CD4-positive, alpha-beta T cell treated with Interleukin-10 for 1 hour (primary cell): ENCODE measurements at regions not wholly inside any gene's neighbourhood (a gene's known extent, or its start where the extent isn't known, plus 50 kb on each side); places are given as distances from the start of the nearest gene placed in this dataset.

Experiments
- DNase-seq: peaks from one replicate; pipeline ENCODE4 v3.0.0-alpha.2; 2020

DNA sequence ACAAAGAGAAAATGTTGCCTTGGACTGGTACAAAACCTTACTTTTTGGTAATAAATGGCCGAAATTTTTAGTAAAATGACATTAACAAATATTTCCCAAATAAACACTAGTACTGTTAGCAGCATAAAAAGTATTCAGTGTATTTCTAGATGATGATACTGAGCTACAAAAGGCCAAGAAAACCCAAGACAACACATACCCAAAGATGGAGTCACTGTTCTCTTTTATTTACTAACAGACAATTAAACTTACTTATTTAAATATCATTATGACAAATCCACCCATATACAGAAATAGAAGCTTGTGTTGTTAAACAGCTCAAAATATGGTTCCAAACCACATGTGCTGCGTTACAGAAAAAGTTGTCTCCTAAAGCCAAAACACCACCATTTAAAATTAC, 239.9 kb downstream of the ZEB2 start:
- no peak for DNase-seq

DNA sequence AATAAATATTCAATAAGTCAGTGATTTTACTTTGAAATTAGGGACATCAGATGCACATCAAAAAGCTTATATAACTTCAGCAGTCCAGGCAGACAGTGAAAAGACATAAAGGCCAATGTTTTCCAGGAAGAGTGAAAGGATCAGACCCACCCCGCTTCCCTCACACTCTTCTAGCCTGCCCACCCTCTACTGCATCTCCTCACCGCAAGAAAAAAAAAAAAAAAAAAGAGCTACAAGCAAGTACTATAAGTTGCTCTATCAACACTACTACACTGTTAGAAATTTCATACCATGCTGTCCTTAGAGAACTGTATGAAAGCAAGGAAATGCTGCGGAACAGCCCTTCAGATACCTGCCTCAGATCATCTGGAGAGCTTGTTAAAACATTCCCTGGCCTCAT, 240.8 kb downstream of the ZEB2 start:
- DNase-seq: no peak

DNA sequence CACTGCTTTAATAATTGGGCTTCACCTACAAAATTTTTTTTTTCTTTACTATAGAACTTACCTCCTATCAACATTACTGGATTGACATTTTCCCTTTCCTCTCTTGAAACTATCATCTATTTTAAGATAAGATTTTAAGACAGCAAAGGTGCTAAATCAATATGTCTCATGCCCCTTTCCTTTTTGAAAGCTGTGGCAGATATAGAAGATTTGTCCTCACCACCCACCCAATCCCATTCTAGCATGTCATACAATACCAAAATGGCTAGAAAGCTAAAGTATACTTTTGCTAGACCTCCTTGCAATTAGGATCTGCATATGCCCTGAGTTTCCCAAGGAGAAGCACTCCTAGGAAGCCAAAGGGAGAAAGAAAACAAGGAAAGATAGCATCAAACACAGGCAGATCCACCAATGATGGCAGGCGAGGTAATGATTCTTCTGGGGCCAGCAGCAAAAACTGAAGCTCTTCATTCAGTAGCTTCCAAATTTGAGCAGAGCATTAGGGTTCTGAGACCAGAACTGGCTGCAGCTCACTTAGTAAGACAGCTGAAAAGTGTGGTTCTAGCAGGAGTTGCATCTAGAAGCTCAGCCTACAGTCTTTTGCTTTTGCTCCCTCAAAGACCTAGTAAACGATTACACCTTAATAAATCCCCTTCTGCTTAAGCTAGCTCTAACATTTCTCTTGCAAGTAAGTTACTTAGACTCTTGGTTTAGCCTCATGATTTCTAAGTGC, 242.1 kb downstream of the ZEB2 start:
- DNase-seq: no peak

DNA sequence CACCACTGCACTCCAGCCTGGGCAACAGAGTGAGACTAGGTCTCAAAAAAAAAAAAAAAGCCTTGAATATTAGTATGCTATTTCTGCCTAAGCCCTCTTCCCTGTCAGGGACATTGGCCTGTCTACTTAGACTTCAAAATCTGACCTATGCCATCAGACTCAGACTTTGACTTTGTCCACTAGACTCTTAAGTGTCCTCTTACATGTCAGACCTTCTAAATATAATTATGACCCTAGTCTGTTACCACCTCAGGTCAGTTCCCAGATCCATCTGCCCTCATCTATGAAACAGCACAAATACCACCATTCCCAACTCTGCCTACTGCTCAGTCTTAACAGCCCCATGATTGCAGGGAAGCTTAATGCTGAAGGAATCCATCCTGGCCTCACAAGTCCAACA, 244.6 kb downstream of the ZEB2 start:
- DNase-seq: no peak

DNA sequence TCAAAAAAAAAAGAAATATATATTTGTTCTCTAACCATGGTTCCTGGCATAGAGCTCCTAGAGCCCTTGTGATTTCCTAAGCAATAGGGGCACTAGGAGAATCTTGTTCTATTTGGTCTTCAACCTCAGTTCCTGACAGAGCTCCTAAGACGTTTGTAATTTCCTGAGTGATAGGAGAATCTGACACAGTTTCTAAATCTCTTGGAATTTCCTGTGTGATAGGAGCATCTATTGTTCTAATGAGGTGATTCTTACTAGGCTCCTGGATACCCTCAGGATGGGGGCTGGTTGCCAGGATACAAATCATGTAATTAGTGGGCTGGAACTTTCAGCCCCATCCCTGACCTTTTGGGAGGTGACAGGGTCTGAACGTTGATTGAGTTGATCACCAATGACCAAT, 245.8 kb downstream of the ZEB2 start:
- DNase-seq: no peak

DNA sequence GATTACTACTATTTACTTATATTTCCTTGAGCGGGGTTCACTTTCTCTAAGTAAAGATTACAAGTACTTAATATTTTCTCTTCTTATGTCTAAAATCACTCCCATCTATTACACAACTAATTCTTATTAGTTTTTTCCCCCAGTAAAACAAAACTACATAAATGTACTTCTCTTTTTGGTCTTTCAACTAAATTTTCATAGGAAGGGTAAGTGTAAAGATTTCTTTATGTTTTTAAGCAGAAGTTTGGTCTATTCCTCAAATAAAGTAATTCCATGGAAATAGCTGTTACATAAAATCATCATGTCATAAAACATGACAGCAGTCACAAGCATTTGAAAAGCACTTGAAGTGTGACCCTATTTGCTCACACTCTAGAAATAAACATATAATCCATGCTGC, 249.0 kb downstream of the ZEB2 start:
- no peak for DNase-seq

DNA sequence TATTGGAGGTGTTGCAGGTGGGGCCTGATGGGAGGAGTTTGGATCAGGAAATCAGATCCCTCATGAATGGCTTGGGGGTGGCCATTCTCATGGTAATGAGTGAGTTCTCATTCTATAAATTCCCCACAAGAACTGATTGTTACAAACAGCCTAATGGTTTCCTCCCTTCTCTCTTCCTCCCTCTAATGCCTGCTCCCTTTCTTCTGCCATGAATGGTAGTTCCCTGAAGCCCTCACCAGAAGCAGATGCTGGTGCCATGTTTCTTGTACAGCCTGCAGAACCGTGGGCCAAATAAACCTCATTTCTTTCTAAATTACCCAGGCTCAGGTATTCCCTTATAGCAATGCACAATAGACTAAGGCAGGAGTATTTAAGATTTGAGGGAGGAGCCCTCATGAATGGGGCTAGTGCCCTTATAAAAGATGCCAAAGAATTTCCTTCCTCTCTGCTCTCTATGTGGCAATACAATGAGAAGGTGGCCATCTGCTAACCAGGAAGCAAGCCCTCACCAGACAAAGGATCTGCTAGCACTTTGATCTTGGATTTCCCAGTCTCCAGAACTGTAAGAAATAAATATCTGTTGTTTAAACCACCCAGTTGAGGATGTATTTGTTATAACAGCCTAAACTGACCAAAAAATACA, 251.8 kb downstream of the ZEB2 start:
- no peak for DNase-seq

DNA sequence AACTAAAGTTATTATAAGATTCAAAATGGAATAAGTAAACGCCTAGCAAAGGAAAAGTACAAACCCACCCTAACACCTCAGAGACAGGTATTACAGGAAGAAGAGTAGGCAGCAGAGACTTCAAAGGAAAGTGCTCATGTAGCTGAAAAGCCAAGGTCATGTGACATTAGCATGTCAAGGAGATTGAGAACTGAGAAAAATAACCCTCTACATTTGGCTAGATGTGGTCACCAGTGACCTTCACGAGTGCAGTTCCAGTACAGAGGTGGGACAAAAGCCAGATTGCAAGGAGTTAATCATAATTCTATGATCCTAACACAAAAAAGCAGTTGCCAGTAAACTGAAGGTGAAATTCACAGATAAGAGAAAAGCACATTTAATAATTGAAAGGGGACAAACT, 252.7 kb downstream of the ZEB2 start:
- peak; percentile 43 for DNase-seq

DNA sequence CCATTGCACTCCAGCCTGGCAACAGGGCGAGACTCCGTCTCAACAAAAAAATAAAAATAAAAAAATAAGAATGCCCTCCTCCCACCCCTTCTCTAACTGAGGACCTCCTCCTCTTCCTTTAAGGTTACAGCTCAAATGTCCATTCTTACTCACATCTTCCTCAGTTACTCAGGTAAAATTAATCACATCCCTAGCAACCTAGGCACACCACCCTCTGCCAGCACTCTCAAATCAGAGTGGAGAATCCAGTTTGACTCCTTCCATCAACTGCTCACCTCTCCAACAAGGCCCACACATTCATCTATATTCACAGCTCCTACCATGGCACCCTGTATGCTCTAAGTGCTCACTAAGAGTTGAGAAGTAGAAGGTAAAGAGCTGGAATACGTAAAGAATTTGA, 254.3 kb downstream of the ZEB2 start:
- no peak for DNase-seq

DNA sequence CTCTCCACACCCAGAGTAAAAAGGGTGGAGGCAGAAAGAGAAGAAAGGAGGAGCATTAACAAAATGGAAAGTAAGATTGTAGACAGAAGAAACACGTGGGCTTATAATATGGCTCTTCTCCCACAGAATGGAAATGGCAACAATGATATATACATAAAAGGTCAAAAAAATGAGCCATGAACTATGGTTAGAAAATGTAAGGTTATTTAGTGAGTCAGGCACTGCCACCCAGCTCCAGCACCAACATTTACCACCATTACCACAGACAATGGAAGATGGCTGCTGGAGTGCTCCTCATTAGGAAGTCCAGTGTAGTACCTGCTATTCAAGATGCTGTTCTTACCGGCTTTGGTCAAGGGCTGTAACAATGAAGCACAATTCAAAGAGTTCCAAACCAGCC, 258.0 kb downstream of the ZEB2 start:
- DNase-seq: no peak

DNA sequence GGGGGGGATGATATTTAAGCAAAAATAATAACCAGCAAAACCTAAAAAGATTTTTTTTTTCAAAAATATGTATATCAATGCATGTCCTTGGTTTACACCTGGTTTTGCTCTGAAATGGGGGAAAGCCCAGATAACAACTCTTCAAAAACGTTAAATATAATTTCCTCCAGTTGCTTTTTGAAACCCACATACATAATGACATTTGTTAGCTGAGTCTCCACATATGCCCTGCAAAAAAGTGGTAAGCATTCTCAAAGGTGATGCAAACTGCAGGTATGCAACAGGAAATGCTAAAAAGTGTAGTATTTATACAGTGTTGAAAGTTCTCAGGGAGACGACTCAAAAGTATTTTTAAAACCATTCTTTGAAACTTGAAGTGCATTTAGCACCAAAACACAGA, 258.6 kb downstream of the ZEB2 start:
- DNase-seq: peak; percentile 12

DNA sequence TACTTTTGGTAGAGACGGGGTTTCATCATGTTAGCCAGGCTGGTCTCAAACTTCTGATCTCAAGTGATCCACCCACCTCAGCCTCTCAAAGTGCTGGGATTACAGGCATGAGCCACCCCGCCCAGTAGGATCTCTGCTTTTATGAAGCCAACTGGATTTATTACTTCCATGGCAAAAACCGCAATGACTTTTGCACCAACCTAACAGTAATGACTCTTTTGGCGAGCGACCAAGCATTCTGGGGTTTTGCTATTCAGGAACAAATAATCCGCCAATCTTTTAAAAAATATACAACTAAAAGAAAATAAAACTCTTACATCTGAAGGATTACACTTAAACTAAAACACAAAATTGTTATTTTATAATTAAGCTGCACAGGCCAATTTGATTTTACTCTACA, 260.6 kb downstream of the ZEB2 start:
- DNase-seq: no peak

DNA sequence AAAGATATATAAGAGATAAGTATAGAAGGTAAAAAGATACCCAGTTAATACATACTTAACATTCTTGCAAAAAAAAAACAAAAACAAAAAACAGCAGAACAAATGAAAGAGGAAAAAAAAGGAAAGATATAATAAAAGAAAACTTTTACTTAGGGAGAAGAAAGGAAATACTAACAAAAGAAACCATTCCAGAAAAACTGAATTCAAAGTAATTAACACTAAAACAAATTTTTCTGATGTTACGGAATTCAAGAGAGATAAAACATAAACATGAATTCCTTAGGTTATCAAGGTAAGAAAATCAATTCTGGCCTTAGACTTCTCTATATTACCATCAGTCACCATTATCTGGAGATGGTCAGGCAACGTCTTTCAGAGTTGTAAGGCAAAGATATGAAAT, 261.8 kb downstream of the ZEB2 start:
- no peak for DNase-seq

DNA sequence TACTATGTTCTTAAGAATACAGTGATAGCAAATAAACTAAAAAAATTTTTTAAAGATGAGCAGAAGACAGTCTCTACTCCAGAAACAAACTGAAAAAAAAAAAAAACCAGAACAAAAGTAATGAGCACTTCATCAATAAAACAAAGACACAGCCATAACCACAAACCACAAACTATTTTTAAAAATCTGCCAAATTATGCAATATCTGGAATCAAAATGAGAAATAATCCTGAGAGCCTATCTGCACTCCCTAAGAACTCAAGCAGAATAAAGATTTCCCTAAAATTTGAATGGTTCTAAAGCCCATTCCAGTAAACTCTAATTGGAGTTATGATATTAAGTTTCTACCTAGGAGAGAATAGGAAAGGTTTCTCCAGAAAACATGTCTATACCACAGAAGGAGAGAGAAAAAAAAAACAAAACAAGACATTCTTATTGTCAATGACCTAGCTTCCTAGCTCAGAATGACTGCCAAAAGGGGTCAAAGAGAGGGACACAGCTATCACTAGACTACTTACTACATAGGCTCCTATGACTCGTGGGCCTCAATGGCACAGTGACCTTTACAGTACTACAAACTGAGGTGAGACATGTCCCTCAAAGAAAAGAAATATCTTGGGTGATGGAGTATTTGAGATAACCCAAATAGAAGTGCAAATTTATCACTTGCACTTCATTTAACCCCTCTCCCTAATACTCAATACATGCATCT, 262.8 kb downstream of the ZEB2 start:
- no peak for DNase-seq

DNA sequence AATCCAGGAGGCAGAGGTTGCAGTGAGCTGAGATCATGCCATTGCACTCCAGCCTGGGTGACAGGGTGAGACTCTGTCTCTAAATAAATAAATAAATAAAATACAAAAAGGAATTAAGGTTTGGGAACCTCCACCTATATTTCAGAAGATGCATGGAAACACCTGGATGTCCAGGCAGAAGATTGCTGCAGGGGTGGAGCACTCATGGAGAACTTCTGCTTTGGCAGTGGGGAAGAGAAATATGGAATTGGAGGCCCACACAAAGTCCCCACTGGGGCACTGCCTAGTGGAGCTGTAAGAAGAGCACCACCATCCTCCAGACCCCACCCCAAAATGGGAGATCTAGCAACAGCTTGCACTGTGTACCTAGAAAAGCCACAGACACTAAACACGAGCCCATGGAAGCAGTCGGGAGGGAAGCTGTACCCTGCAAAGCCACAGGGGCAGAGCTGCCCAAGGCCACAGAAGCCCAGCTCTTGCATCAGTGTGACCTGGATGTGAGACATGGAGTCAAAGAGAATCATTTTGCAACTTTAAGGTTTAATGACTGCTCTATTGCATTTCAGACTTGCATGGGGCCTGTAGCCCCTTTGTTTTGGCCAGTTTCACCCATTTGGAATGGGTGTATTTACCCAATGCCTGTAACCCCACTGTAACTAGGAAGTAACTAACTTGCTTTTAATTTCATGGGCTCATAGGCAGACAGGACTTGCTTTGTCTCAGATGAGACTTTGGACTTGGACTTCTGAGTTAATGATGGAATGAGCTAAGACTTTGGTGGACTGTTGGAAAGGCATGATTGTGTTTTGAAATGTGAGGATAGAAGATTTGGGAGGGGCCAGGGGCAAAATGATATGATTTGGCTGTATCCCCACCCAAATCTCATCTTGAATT, 265.3 kb downstream of the ZEB2 start:
- DNase-seq: no peak

DNA sequence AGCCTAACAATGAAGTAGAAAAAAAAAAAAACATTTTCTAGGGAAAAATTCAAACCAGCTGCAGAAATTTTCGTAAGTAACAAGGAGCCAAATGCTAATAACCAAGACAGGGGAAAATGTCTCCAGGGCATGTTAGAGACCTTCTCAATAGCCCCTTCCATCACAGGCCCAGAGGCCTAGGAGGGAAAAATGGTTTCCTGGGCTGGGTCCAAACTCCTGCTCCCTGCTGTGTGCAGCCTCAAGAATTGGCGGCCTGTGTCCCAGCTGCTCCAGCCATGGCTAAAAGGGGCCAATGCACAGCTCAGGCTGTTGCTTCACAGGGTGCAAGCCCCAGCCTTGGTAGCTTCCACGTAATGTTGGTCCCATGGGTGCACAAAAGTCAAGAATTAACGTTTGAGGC, 266.2 kb downstream of the ZEB2 start:
- no peak for DNase-seq

DNA sequence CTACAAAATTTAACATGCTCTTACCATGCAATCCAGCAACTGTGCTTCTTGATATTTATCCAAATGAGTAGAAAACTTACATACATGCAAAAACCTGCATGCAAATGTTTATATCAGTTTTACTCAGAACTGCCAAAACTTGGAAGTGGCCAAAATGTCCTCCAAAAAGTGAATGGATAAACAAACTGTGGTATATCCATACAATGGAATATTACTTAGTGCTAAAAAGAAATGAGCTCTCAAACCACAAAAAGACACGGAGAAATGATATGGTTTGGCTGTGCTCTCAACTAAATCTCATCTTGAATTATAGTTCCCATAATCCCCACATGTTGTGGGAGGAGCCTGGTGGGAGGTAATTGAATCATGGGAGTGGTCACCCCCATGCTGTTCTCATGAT, 267.2 kb downstream of the ZEB2 start:
- no peak for DNase-seq

DNA sequence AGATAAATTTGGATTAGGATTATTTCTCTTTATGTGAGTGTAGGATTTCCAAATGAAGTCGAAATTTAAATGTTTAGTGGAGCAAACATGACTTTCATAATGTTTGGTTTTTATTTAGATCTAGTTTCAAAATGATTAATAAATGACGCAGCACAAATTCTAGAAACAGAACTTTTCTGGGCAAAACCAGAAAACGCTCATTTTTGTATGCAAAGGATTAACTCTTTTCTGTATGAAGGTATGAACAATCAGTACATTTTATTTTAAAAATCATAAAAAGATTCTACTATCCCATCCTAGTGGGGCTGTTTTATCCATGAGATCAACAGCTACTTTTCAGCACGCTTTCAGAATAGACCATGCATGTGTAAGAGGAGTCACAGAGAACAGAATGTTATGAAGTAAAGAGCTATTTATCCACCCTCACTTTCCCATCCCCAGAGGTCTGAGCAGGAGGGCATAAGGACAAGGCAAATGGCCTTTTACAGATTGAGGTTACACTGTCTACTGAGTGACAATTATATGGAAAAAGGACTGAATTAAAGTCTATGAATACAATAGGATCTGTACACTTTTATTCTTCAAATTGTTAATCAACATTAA, 270.8 kb downstream of the ZEB2 start:
- DNase-seq: no peak

DNA sequence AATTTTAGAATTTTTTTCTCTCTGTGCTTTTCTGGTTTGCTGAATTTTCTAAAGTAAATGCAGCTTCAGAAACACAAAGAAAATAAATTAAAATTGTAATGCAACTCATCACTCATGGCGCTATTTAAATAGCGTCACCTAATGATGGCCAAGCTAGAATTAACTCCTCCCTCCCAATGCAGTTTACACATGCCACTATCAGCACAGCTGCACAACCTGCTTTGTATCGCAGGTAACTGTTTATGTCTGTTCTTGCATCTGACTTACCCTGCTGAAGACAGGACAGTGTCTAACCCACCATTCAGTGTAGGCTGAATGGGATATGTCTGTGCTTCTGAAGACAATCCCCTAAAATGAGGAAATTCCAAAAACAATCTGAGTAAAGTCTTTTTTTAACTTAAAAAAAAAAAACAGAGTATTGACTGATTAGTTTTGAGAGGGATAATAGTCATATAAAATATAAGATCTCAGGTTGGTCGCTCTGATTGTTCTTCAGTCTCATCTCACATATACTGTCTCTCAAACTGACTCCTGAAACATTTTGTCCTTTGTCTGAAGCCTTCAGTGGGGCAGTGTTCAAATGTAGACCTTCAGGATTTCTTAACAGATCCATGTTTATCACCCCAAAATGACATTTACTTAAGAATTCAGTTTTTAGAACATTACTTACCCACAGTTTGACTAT, 271.4 kb downstream of the ZEB2 start:
- DNase-seq: no peak

DNA sequence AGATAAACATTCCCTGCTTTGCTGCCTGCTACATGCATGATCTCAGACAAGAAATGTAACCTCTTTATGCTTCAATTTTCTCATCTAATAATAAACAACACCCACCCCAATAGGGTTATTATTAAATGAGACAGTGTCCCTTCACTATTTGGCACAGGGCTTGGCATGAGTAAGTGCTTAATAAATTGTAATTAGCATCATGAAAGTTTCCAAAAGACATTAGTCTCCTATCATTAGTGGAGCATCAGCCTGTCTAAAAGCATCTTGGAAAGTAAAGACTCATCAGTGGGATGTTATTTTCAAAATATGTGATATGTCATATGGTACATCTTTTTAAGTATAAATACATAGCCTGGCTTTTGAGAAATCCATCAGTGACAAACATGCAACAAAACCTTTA, 275.0 kb downstream of the ZEB2 start:
- DNase-seq: no peak

DNA sequence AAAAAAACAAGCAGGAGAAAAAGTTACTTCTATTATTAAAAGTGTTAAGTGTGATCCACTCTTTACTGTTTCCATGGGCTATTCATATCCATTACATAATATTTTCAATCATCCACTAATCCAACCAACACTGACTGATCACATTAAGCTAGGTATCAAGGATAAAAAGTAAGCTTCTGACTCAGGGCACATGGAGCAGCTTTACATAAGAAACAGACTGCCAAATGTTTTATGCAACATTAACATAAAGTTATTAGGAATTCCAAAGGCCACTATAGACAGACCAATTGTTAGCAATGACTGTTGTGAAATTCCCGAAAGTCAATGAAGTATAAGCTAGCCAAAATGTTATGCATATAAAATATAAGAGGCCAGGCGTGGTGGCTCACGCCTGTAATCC, 277.6 kb downstream of the ZEB2 start:
- DNase-seq: no peak

DNA sequence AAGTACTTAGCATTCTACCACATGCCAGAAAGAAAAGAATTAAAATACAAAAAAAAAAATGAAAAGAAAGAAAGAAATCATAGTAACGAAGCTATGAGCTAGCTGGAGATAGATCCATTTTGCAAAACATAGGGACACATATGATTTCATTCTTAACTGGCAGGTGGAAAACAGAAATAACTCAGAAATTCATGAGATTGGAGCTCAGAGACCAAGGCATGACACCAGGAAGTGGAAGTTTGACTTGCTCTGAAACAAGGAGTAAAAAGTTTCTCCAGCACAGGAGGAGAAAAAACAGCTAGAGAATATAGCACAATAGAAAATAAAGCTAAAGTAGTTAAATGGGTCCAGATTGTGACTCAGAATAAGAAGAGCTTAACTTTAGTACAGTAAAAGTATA, 278.1 kb downstream of the ZEB2 start:
- DNase-seq: no peak
